Glutamatergic neuron (in vitro differentiated cells): ENCODE measurements at regions not wholly inside any gene's neighbourhood (a gene's known extent, or its start where the extent isn't known, plus 50 kb on each side); places are given as distances from the start of the nearest gene placed in this dataset.

Experiments
- DNase-seq: peaks from one replicate; pipeline ENCODE4 v3.0.0; 2022
- H3K27ac Mint-ChIP-seq: one replicate; pipeline ENCODE4 v1.8.0; 2020; ENCODE audit warnings: mild to moderate bottlenecking, mixed read lengths, inconsistent platforms; ENCODE audit not compliant: unreplicated experiment
- H3K27me3 Mint-ChIP-seq: one replicate; pipeline ENCODE4 v1.8.0; 2020; ENCODE audit warnings: mild to moderate bottlenecking, moderate library complexity, mixed read lengths, inconsistent platforms; ENCODE audit not compliant: unreplicated experiment
- H3K36me3 Mint-ChIP-seq: one replicate; pipeline ENCODE4 v1.8.0; 2020; ENCODE audit warnings: mild to moderate bottlenecking, mixed read lengths, inconsistent platforms; ENCODE audit not compliant: unreplicated experiment
- H3K4me1 Mint-ChIP-seq: one replicate; pipeline ENCODE4 v1.8.0; 2020; ENCODE audit warnings: mild to moderate bottlenecking, low read depth, mixed read lengths, inconsistent platforms; ENCODE audit not compliant: unreplicated experiment
- H3K4me3 Mint-ChIP-seq: one replicate; pipeline ENCODE4 v1.8.0; 2020; ENCODE audit warnings: mild to moderate bottlenecking, mixed read lengths, inconsistent platforms; ENCODE audit not compliant: unreplicated experiment
- H3K9me3 Mint-ChIP-seq: one replicate; pipeline ENCODE4 v1.8.0; 2020; ENCODE audit warnings: mild to moderate bottlenecking, moderate library complexity, mixed read lengths, inconsistent platforms; ENCODE audit not compliant: unreplicated experiment
- CTCF ChIP-seq: fragments of 200-600 bp; sonication (generic); IDR thresholded peaks from one replicate; pipeline ENCODE4 v1.5.0; 2021; ENCODE audit not compliant: partially characterized antibody, unreplicated experiment

- H3K4me1 Mint-ChIP-seq = peaks cover 2% of the 10 kb centered on the region
- no peak for TF ChIP-seq CTCF
- DNase-seq = no peak
- no peak overlapping the region for H3K4me3 Mint-ChIP-seq
- H3K36me3 Mint-ChIP-seq = no peaks in the 10 kb centered on the region
- H3K27ac Mint-ChIP-seq = no peak overlapping the region
- H3K27me3 Mint-ChIP-seq = peaks cover 7% of the 10 kb centered on the region
- peaks cover 2% of the 10 kb centered on the region for H3K9me3 Mint-ChIP-seq
These were observed 71.1 kb upstream of the TMEM97 start for GRCh38 chr17:28247671-28248555.

GRCh38 chr17:28249706-28250105 is 69.3 kb upstream of the TMEM97 start:
- no peak for TF ChIP-seq CTCF
- Mint-ChIP-seq H3K36me3 (no peaks in the 10 kb centered on the region), H3K27ac (no peak overlapping the region), H3K4me1 (peaks cover 2% of the 10 kb centered on the region), H3K9me3 (peaks cover 2% of the 10 kb centered on the region), H3K4me3 (no peak overlapping the region), H3K27me3 (peaks cover 7% of the 10 kb centered on the region)
- DNase-seq = no peak

- Mint-ChIP-seq H3K4me3 (no peak overlapping the region), H3K9me3 (peaks cover 2% of the 10 kb centered on the region), H3K4me1 (peaks cover 2% of the 10 kb centered on the region), H3K27me3 (peaks cover 5% of the 10 kb centered on the region), H3K27ac (no peak overlapping the region), H3K36me3 (no peaks in the 10 kb centered on the region)
- TF ChIP-seq CTCF = no peak
- no peak for DNase-seq
These were observed 66.6 kb upstream of the TMEM97 start for GRCh38 chr17:28252436-28252835.

- H3K9me3 Mint-ChIP-seq = peaks cover 2% of the 10 kb centered on the region
- no peaks in the 10 kb centered on the region for H3K4me1 Mint-ChIP-seq
- peaks cover 5% of the 10 kb centered on the region for H3K27me3 Mint-ChIP-seq
- TF ChIP-seq CTCF = no peak
- H3K27ac Mint-ChIP-seq = no peak overlapping the region
- DNase-seq = no peak
- H3K4me3 Mint-ChIP-seq = no peak overlapping the region
- H3K36me3 Mint-ChIP-seq = no peaks in the 10 kb centered on the region
These were observed 65.3 kb upstream of the TMEM97 start for GRCh38 chr17:28253663-28254062.

- Mint-ChIP-seq H3K27me3 (peaks cover 9% of the 10 kb centered on the region), H3K36me3 (peaks cover 6% of the 10 kb centered on the region), H3K27ac (no peak overlapping the region), H3K9me3 (peaks cover 5% of the 10 kb centered on the region), H3K4me3 (no peak overlapping the region), H3K4me1 (no peaks in the 10 kb centered on the region)
- no peak for DNase-seq
- TF ChIP-seq CTCF = no peak
These were observed 63.4 kb upstream of the TMEM97 start for GRCh38 chr17:28255616-28256015.
